Pons (tissue), 1 donor: ENCODE measurements at regions not wholly inside any gene's neighbourhood (a gene's known extent, or its start where the extent isn't known, plus 50 kb on each side); places are given as distances from the start of the nearest gene placed in this dataset.
"Not testable (repeated sequence)": the region's sequence is repeated elsewhere in the genome, so short reads cannot be mapped to it uniquely, and the experiment has no call there.

Experiments used
- DNase-seq: peaks from one replicate; pipeline ENCODE4 v3.0.0-alpha.2; 2016; ENCODE audit warnings: low spot score

DNA sequence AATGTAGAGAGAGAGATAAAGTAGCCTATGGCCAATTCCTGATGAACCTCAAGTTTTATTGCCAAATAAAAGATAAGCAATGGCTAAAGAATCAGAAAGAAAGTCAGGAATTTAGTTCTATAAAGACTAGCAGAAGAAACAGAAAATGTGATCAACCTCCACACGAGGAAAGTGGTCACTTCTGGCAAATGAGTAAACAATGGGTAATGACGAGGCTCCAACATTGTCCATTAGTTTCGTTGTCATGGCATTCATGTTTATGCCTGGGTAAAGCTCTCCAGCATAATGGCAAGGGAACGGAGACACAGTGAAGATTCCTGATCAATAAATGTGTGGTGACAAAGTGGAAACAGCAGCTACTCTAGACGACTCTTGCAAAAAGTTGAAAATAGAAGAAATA is 341.8 kb upstream of the CTNND2 start:
- no peak for DNase-seq

DNA sequence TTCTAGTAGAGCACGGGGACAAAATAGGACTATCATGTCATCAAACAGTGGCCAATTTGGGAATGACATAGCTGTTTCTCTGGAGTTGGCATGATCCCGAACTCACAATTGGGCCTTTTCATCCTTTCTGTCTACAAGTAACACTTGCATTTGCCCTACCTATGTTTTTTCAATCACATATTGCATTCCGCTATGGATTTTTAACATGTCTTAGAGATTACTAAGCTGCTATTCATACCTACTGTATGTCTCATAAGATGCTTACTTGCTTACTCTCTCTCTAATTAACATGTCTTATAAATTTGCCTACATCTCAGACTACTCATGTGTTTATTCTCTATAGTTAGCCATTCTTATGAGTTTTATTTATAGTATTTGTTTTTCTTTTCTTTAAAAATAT is 341.2 kb upstream of the CTNND2 start:
- DNase-seq: no peak

DNA sequence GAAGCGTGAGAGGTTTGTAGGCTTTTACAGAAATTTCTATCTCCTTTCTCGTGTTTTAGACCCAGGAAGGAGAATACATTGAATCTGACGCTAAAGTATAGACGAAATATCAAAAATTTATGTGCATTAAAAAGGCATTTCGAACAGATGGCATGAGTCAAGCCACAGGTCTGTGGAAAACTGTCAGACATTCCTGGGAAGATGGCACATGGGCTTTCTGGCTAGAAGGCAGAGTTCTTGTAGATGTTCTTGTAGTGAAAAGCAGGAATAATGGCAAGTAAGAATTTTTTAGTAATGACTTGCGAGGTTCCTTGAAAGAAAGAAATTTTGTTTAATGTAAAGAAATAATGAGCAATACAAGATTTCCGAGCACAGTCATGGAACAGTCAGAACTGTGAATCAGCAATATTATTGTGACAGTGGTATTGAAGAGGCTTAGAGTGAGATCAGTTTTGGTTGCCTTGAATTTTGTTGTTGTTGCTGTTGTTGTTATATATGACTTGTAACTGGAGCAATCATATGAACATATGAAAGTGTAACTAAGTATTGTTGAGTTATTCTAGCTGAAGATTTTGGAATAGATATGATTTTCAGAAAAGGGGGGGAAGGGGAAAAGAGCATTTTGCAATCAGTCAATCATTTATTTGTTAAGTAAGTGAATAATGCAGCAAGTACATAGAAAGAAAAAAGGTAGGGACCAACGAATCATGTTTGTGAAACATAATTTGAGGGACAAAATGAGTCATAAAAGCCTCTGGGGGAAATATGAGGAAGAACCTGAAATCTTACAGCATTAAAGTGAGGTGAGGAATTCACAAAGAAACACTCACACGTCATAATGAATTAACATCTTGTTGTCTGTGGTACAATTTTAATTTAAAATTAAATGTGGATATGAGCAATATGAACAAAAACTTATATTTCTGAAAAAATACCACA is 339.0 kb upstream of the CTNND2 start:
- peak; percentile 8 for DNase-seq

DNA sequence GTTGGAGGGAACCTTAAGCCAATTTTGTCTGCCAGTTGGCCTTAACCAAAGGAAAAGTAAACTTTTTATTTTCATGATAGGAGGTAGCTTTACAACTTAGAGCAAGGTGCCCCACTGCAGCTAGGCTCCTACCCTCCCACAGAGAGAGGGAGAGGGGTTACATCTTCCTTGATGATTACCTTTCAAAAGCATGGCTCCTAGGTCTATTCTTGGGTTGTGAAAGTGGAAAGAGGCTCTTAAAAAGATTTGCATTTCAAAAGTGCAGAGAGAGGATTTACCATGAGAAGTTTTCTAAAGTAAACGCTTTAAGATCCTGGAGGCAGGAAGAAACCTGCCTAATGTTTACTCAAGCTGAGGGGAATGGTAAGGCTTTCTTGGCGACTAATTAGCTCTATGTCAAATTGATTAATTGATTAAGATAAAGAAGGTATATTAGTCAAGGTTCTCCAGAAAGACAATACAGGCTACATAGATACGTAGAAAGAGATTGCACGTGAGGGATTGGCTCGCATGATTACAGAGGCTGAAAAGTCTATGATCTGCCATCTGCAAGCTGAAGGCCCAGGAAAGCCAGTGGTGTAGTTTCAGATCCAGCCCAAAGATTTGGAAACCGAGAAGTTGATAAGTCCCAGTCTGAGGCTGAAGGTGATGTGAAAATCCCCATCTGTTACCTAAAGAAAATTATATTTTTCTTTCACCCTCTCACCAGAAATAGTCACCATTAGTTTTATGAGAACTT is 333.8 kb upstream of the CTNND2 start:
- DNase-seq: no peak

DNA sequence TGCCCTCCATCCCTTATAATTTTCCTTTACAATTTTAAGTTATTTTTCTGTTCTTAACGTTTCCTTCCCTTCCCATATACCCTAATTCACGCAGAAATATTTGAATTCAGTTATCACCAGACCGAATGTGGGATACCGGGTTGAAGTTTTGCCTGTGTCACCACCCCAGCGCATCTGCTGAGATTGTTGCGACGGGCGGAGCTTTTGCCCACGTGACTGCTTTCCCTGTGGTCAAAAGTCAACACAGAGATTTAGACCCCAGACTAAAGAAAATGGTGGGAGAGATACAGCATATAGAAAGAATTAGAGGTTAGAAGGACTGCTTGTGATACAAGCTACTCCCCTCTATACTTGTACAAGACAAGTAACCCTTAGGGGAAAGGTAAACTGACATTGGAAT is 326.4 kb upstream of the CTNND2 start:
- no peak for DNase-seq

DNA sequence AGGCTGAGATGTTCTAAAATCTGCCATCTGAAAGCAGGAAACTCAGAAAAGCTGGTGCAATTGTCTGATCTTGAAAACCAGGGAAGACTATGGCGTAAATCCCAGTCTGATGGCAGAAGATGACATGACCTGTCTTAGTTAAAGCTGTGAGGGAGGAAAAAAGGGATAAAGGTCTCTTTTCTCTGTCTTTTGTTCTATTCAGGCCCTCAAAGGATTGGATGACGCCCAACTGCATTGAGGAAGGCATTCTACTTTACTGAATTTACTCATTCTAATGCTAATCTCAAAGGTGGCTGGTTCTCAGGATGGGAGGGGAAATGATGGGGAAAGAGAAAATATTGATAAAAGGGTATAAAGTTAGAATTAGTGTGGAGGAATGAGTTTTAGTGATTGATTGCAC is 312.8 kb upstream of the CTNND2 start:
- DNase-seq: no peak

DNA sequence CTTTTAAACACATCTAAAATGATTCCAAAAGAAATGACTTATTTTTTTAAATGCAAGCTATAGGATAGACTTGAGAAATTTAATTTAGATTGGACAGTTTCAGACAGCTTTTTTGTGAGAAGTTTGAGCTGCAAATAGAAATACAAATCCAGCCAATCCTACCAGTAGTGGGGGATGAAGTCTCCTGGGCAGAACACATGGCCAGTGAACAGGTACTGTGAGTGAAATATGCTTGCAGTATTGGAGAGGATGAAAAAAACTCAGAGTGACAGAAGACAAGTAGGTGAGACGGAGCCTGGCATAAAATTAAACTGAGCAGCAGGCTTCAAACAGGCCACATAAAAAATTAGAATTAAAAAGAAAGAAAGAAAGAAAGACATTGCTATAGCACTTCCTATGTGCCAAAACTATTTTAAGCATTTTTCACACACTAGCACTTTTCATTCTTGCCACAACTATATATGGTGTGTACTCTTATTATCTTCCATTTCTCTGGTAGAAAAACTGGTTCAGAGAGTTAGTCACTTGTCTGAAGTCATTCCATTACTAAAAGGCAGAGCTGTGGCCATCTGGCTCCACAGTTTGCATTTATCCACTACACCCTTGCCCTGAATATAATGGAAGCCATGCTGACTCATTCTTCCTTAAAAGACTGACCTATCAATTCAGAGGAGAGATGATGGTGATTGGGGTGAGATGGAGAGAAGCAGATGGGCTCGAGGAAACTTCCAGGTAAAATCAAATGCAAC is 310.2 kb upstream of the CTNND2 start:
- DNase-seq: no peak

DNA sequence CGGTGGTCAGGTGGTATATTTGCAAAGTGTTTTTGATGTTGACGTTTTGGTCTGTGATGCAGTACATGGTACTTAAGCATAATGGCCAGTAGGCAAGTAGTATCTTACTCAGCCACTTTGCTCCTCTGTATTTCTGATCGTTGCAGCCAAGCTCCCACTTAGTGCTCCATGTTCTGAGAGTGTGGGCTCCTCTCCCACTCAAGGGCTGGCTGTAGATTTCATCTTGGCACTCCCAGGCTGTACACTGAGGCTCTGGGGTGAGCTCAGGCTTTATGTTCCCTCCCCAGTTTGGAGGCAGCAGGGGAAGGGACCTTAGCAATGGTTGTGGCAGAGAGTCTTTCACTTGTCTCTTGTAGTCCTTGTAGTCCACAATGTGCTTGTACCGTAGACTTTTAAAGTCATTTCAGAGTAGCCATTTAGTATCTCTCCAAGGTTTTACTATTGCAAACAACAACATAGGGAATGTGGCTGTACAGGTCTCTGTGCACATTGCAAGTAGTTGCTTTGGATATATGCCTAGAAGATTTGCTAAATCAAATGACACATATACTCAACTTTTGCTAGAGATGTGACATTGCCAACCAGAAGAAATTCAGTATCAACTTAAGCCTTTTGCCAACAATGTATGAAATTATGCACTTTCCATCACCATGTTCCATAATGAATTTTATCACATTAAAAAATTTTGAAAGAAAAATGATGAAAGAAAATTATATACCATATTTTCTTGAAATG is 304.3 kb upstream of the CTNND2 start:
- DNase-seq: no peak

DNA sequence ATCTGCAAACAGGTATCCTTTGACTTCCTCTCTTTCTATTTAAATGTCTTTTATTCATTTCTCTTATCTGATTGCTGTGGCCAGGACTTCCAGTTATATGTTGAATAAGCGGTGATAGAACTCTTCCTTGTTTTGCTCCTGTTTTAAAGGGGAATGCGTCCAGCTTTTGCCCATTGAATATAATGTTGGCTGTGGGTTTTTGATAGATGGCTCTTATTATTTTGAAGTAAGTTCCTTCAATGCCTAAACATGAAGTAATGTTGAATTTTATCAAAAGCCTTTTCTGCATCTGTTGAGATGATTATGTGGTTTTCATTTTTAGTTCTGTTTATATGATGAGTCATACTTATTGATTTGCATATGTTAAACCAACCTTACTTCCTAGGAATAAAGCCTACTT is 300.5 kb upstream of the CTNND2 start:
- DNase-seq: no peak

DNA sequence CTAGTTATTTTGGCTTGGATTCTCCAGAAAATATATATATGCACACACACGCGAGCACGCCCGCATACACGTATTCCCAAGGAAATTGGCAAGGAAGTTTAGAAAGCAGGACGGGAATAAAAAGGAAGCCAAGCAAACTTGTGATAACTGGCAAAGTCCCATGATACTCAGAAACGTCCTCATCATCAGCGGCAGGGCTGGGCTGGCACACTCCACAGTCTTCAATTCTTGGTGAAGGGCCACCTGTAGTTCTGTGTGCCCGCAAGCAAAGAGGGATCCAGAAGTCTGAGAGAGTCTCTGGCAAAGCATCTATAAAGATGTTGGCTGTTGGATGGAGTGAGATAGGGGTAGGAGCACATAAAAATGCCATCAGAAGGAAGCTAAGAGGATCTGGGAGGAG is 289.3 kb upstream of the CTNND2 start:
- no peak for DNase-seq

DNA sequence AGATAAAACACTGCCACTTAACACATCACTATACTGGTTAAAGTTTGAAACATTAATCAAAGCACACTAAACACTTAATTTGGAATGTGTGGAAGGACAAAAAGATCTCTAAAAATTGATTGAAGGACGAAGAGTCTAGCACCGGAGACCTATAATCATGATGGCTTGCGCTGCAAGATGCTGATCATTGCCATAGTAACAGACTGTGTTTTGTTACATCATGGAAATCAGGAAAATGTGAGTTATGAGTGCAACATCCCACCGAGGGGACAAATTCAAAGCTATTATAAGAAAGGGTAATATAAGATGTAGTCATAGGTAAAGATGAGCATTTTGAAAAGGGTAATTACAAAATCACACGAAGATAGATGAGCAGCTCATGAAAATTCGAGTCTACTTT is 278.8 kb upstream of the CTNND2 start:
- no peak for DNase-seq

DNA sequence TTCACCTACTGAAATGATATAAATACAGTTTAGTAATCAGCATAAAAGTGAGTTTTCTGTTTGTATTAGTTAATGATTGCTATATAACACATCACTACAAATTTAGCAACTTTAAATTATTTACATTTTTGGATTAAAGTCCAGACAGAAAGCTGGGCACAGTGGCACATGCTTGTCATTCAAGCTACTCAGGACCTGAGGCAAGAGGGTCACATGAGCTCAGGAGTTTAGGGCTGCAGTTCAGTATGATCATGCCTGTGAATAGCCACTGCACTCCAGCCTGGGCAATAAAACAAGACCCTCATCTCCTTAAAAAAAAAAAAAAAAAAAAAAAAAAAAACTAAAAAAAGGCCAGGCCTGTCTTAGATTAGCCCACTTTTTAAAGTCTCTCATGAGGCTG is 273.6 kb upstream of the CTNND2 start:
- no peak for DNase-seq

DNA sequence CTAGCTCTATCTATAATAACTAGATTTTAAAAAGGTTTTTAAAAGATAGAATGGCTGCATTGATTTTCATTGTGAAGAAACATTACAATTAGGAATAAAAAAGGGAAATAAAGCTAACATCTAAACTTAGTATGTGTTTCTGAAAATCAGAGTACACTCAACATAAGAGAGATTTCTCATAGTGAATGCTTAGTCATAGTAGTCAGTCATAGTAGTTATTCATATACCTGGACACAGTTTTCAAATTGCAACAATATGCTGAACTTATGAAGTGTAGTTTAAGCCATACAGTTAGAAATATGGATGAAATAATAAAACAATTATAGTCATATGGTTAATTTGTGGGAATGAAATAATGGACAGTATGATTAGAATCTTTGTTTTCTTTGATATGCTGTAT is 273.0 kb upstream of the CTNND2 start:
- DNase-seq: no peak

DNA sequence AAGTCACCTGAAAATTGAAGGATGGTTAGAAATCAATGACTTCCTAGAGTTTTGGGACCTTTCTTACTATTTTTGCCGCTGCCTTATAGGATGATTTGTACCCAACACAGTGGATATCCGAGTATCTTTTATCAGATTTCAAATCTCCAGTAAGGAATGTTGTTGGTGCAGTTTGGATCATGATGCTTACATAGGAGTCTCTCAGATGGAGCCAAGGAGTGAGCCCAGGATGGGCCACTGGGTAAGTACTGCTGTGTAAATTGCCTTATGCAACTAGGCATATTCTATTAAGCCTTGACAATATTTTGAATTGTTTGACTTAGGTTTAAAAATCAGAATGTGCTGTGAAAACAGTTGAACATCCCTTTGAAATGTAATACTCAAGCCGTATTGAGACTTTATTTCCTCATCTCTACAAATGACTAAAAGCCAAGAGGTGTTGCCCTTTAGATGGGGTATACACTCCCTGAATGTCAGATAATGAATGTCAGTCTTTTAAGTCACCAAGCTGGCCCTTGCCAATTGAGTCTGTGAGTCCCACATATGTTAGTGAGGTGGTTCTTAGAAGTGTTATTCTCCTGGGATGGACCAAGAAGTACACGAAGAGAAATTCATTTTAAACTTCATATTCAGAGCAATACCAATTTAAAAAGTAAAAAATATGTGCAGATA is 271.8 kb upstream of the CTNND2 start:
- no peak for DNase-seq

DNA sequence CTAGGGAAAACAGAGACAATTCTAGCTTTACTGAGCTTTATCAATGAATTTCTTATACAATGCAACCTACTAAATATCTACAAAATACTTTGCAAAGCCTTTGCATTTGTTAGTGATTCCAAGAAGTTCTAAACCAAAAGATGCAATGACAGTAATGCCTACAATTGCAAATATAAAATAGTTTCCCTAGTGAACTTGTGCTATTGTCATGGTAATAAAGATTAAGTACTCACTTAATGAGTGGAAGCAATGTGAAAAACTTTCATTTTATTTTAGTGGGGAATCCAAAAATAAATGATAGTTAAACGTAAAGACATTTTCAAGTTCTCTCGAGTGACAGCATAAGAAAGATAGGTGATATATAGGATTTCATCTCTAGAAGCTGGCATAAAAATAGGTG is 270.5 kb upstream of the CTNND2 start:
- DNase-seq: no peak

DNA sequence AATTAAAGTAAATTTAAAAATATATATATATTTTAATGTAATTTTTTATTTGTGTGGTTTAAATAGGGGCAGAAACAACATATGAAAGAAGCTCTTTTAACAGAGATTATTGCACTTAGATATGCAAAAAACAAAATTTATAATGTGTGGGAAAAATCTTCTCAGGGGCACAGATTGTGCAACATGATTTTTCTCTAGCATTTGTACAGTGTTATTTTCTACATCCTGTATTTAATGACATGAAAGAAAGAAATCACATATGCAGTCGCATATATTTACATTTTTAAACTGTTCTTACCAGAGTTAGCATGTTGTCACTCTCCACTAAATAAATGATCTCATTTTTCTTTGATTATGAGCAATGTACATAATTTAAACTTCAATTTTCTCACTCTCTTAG is 265.3 kb upstream of the CTNND2 start:
- no peak for DNase-seq

DNA sequence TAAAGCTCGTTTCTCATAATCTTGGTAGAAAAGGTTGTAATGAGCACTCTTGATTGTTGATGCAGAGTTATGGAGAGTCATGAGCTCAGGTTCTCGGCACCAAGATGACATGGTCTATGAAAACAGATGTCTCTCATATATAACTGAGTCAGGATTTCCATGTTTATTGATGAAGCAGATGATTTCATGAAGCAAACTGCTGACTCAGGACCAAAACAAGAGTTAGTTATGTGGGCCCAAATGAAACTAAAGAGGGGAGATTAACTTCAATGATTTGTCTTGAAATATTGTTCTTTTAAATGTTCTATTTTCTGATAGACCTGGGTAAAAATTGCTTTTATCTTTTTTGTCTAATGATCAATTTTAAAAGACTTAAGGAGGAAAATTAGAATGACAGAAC is 258.6 kb upstream of the CTNND2 start:
- DNase-seq: no peak

DNA sequence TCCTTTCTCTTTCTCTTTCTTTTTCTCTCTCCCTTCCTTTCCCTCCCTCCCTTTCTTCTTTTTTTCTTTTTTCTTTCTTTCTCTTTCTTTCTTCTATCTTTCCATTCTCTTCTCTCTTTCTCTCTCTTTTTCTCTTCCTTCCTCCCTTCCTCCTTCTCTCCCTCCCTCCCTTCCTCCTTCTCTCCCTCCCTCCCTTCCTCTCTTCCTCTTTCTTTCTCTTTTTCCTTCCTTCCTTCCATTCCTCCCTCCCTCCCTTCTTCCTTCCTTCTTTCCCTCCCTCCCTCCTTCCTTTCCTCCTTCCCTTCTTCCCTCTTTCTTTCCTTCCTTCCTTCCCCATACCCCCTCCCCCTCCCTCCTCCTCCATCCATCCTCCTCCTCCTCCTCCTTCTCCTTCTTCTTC is 243.3 kb upstream of the CTNND2 start:
- DNase-seq: no peak

DNA sequence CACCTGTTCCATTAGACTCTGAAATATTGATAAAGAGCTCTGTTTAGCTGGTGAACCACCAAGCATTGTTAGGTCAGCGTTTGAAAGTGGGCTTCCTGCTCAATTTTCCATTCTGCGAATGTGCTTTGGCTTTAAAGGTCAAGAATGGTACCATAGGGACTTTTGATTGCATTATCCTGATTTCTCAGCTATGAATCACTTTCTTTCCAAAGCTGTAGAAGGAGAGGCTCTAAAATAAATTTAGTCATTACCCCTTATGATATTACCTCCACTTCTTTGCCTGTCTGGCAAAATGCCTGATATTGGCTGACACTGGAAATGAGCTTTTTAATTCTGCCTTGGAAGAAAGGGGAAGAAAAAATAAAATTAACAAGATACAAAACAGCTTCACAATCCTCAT is 237.2 kb upstream of the CTNND2 start:
- DNase-seq: no peak

DNA sequence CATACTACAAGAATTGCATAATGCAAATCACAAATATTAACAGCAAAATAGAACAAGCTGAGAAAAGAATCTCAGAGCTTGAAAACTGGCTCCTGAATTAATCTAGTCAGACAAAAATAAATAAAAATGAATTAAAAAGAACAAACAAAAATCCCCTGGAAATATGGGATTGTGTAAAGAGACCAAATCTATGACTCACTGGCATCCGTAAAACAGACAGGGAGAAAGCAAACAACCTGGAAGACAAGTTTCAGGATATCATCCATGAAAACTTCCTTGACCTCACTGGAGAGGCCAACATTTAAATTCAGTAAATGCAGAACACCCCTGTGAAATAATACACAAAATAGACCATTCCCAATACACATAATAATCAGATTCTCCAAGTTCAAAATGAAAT is 229.3 kb upstream of the CTNND2 start:
- DNase-seq: no peak

DNA sequence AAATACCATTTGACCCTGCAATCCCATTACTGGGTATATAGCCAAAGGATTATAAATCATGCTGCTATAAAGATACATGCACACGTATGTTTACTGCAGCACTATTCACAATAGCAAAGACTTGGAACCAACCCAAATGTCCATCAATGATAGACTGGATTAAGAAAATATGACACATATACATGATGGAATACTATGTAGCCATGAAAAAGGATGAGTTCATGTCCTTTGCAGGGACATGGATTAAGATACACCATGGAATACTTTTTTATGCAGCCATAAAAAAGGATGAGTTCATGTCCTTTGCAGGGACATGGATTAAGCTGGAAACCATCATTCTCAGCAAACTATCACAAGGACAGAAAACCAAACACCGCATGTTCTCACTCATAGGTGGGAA is 226.8 kb upstream of the CTNND2 start:
- DNase-seq: not testable (repeated sequence)

DNA sequence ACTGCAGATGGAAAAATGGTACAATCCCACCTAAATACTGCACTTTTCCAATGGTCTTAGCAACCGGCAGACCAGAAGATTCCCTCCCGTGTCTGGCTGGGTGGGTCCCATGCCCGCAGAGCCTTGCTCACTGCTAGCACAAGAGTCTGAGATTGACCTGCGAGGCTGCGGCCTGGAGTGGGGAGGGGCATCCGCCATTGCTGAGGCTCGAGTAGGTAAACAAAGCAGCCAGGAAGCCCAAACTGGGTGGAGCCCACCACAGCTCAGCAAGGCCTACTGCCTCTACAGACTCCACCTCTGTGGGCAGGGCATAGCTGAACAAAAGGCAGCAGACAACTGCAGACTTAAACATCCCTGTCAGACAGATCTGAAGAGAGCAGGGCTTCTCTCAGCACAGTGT is 221.6 kb upstream of the CTNND2 start:
- no peak for DNase-seq
